Retinal pigment epithelial cell (primary cell): ENCODE measurements at regions not wholly inside any gene's neighbourhood (a gene's known extent, or its start where the extent isn't known, plus 50 kb on each side); places are given as distances from the start of the nearest gene placed in this dataset.

Experiments
- DNase-seq: peaks from one replicate; pipeline ENCODE4 v3.0.0-alpha.2; 2010; ENCODE audit warnings: low read depth
- H3K4me3 ChIP-seq: 2 replicates; pipeline ENCODE4 v1.5.1; 2011; ENCODE audit warnings: mild to moderate bottlenecking, low read length, control low read depth, moderate library complexity
- CTCF ChIP-seq: conservative IDR thresholded peaks from 2 replicates; pipeline ENCODE4 v1.5.1; 2011; ENCODE audit warnings: low read depth, low read length, control low read depth, inconsistent platforms

DNA sequence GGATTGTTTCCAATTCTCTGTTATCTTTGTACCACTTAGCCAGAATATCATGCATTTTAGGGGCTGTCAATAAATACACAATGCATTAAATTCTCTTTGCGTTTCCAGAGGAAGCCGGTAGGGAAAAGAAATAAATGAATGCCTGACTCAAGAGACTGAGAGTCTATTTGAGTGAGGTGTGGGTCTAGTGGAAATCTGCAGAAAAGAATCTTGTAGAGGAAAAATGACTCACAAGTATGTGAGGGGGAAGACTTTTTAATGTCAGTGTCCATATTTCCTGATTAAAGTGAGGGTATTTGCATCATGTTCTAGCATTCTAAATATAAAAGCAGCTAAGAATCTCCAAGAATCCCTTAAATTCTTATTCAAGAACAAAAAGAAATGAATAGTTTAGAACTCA lies 271.1 kb downstream of the PTPRC start:
- TF ChIP-seq CTCF: no peak
- no peak overlapping the region for H3K4me3 ChIP-seq
- DNase-seq: no peak

GRCh38 chr1:198910816-198911215 lies 272.0 kb downstream of the PTPRC start:
- no peak overlapping the region for H3K4me3 ChIP-seq
- no peak for TF ChIP-seq CTCF
- no peak for DNase-seq

DNA sequence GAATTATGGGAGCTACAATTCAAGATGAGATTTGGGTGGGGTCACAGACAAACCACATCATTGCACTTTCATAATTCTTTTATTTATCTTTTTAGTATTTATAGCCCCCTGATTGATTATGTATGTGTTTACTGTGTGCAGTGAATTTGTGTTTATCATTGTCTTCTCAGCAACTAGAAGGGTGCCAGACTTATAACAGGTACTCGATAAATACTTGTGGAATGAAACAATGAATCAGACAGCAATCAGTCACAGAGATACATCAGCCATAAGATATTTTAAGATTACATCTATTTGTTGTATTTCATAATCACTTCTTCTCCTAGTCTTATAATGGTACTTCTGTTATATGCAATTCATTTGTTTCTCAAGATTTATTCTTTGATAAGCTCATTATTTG lies 273.2 kb downstream of the PTPRC start:
- no peak overlapping the region for H3K4me3 ChIP-seq
- TF ChIP-seq CTCF: no peak
- DNase-seq: no peak

GRCh38 chr1:198913667-198914066 lies 274.8 kb downstream of the PTPRC start:
- no peak overlapping the region for H3K4me3 ChIP-seq
- no peak for TF ChIP-seq CTCF
- no peak for DNase-seq

DNA sequence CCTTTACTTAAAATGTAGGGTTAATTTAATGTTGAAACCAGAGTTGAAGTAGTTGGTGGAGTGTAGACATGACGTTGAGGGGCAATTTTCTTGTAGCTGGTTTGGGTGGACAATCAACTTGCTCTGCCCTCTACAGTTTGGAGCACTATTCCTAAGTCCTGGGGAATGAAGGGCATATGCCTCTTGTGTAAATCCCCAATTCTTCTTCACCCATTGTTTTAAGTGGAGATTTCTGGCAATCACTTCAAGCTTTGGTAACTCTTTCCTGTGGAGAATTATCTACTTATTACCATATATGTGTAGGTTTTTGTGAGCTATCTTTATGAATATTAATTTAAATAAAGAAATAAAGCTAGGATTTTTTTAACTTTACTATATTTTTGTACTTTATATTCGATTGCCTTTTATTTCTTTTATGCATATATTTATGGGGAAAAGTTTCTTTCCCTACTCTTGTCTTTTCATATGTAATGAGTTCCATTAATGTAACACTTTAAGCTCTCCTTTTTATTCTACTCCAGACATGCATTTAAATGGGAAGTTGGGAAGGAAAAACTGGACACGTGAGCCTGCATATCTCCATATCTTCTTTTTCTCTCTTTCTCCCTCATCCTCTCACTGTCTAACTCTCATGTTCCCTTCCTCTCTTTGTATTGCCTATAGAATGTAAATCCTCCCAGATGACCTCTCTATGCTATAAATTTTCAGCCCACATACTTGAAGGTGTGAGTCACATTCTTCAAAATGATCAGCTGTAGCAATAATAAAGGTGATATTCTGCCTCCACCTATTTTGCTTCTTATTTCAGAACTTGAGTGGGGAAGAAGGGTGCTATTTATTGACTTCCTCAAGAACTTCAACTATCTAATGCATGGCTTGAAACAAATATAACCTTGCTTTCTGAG lies 276.7 kb downstream of the PTPRC start:
- TF ChIP-seq CTCF: no peak
- no peak overlapping the region for H3K4me3 ChIP-seq
- no peak for DNase-seq

- TF ChIP-seq CTCF: no peak
- no peak for DNase-seq
- no peak overlapping the region for H3K4me3 ChIP-seq
These were observed 278.4 kb downstream of the PTPRC start for GRCh38 chr1:198917226-198917625.

GRCh38 chr1:198918920-198919319 lies 280.1 kb downstream of the PTPRC start:
- no peak overlapping the region for H3K4me3 ChIP-seq
- no peak for TF ChIP-seq CTCF
- DNase-seq: no peak
